ENCODE measurements at regions not wholly inside any gene's neighbourhood (a gene's known extent, or its start where the extent isn't known, plus 50 kb on each side); places are given as distances from the start of the nearest gene placed in this dataset.

DNA sequence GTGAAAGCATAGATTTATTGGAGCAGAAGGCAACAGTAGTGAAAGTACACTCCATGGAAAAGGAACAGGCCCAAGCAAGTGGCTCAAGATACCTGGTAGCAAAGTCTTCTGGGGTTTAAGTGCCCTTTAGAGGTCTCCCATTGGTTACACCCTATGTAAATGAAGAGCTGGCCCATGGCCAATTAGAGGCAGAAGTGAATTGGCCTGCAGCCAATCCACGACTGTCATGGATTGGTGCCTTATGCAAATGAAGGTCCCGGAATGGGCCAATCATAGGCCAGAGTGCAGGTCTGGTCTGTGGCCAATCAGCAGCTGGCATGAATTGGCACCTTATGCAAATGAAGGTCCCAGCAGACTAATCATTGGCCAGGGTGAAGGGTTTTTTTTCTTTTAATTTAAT, 64.2 kb upstream of the PCSK5 start:
- H3K36me3 ChIP-seq (replicated peaks; ENCODE audit: low read depth, low read length), result no peaks in the 10 kb centered on the region
- no peaks in the 10 kb centered on the region for H3K79me2 ChIP-seq (ENCODE audit: low read length)
- no peaks in the 10 kb centered on the region for H4K20me1 ChIP-seq (ENCODE audit: insufficient read depth, low read length)
- no peak for TF ChIP-seq EZH2phosphoT487 (IDR thresholded peaks at IDR 0.05; ENCODE audit: low read depth)
- TF ChIP-seq, protein P1, sequence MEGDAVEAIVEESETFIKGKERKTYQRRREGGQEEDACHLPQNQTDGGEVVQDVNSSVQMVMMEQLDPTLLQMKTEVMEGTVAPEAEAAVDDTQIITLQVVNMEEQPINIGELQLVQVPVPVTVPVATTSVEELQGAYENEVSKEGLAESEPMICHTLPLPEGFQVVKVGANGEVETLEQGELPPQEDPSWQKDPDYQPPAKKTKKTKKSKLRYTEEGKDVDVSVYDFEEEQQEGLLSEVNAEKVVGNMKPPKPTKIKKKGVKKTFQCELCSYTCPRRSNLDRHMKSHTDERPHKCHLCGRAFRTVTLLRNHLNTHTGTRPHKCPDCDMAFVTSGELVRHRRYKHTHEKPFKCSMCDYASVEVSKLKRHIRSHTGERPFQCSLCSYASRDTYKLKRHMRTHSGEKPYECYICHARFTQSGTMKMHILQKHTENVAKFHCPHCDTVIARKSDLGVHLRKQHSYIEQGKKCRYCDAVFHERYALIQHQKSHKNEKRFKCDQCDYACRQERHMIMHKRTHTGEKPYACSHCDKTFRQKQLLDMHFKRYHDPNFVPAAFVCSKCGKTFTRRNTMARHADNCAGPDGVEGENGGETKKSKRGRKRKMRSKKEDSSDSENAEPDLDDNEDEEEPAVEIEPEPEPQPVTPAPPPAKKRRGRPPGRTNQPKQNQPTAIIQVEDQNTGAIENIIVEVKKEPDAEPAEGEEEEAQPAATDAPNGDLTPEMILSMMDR (IDR thresholded peaks at IDR 0.05; ENCODE audit: low read depth, low read length), result no peak
- no peak overlapping the region for H3K4me2 ChIP-seq (ENCODE audit: low read length)
- no peak overlapping the region for H2AFZ ChIP-seq (ENCODE audit: low read depth, low read length)
- no peaks in the 10 kb centered on the region for H3K9me3 ChIP-seq (ENCODE audit: insufficient read depth, low read length)
- no peaks in the 10 kb centered on the region for H3K27me3 ChIP-seq (ENCODE audit: low read depth, low read length)
- H3K9ac ChIP-seq (ENCODE audit: low read length), result no peak overlapping the region
- H3K4me3 ChIP-seq (ENCODE audit: low read length), result no peak overlapping the region
- no peaks in the 10 kb centered on the region for H3K4me1 ChIP-seq (ENCODE audit: low read length)
- H3K27ac ChIP-seq (ENCODE audit: low read length), result no peak overlapping the region

DNA sequence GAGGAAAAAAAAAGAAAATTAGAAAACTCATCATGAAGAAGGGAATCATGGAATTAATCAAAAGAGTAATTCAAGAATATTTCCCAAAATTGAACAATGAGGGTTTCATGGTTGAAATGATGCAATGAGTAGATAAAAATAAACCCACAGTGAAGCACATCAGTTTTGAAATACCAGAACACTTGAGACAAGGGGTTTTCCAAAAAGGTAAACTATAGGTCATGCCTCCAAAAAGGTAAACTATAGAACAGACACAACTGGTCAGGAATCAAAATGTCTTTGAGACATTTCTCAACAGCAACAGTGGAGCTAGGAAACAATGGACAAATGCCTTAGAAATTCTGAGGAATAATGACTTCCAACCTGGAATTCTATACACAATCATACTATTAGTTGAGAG, 60.2 kb upstream of the PCSK5 start:
- H3K9ac ChIP-seq (ENCODE audit: low read length), result no peak overlapping the region
- no peak for TF ChIP-seq EZH2phosphoT487 (IDR thresholded peaks at IDR 0.05; ENCODE audit: low read depth)
- TF ChIP-seq, protein P1 (IDR thresholded peaks at IDR 0.05; ENCODE audit: low read depth, low read length), result no peak
- no peaks in the 10 kb centered on the region for H3K4me1 ChIP-seq (ENCODE audit: low read length)
- no peak overlapping the region for H3K4me2 ChIP-seq (ENCODE audit: low read length)
- no peaks in the 10 kb centered on the region for H4K20me1 ChIP-seq (ENCODE audit: insufficient read depth, low read length)
- no peaks in the 10 kb centered on the region for H3K27me3 ChIP-seq (ENCODE audit: low read depth, low read length)
- no peaks in the 10 kb centered on the region for H3K79me2 ChIP-seq (ENCODE audit: low read length)
- H3K36me3 ChIP-seq (replicated peaks; ENCODE audit: low read depth, low read length), result no peaks in the 10 kb centered on the region
- H3K9me3 ChIP-seq (ENCODE audit: insufficient read depth, low read length), result no peaks in the 10 kb centered on the region
- no peak overlapping the region for H2AFZ ChIP-seq (ENCODE audit: low read depth, low read length)
- no peak overlapping the region for H3K27ac ChIP-seq (ENCODE audit: low read length)
- H3K4me3 ChIP-seq (ENCODE audit: low read length), result no peak overlapping the region

DNA sequence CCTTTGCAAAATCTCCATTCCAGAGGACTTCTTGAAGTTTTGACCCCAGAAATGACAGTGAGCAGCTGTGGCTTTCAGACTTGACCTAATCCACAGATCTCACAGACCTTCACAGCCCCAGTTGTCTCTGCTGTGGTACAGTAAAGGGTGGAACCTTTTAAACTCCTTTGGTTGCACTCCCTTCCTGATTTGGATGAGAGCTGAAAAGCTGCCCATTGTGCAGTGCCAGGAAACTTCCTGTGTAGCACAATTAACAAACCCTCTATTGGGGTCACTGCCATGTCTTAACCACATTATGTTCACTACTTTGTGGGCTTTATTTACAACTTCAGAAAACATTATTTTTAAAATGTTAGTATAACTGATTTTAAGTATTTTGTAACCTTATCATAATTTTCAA, 56.7 kb upstream of the PCSK5 start:
- Histone ChIP-seq H3K9me3 (ENCODE audit: insufficient read depth, low read length) (no peaks in the 10 kb centered on the region), H2AFZ (ENCODE audit: low read depth, low read length) (no peak overlapping the region), H3K36me3 (replicated peaks; ENCODE audit: low read depth, low read length) (no peaks in the 10 kb centered on the region), H3K4me2 (ENCODE audit: low read length) (no peak overlapping the region), H3K27me3 (ENCODE audit: low read depth, low read length) (no peaks in the 10 kb centered on the region), H3K4me1 (ENCODE audit: low read length) (no peaks in the 10 kb centered on the region), H3K9ac (ENCODE audit: low read length) (no peak overlapping the region), H3K4me3 (ENCODE audit: low read length) (no peak overlapping the region), H3K27ac (ENCODE audit: low read length) (no peak overlapping the region), H4K20me1 (ENCODE audit: insufficient read depth, low read length) (no peaks in the 10 kb centered on the region), H3K79me2 (ENCODE audit: low read length) (no peaks in the 10 kb centered on the region)
- TF ChIP-seq, protein P1 (IDR thresholded peaks at IDR 0.05; ENCODE audit: low read depth, low read length), result no peak
- TF ChIP-seq EZH2phosphoT487 (IDR thresholded peaks at IDR 0.05; ENCODE audit: low read depth), result no peak

DNA sequence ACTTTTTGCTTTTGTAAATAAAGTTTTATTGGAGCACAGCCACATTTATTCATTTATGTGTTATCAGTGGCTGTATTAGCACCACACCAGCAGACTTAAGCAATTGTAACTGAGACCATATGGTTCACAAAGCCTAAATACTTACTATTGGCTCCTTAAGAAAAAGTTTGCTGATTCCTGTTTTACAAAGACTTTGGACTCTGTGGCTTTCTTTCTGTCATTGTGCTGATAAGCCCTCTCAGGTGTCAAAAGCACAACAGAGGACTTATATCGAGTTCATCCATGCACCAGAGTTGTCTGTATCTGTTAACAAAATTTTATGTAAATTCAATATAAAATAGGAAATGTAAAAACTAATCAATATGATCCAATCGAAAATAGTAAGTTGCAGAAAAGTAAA, 55.6 kb upstream of the PCSK5 start:
- H3K79me2 ChIP-seq (ENCODE audit: low read length), result no peaks in the 10 kb centered on the region
- no peaks in the 10 kb centered on the region for H3K27me3 ChIP-seq (ENCODE audit: low read depth, low read length)
- H3K36me3 ChIP-seq (replicated peaks; ENCODE audit: low read depth, low read length), result no peaks in the 10 kb centered on the region
- H4K20me1 ChIP-seq (ENCODE audit: insufficient read depth, low read length), result no peaks in the 10 kb centered on the region
- H3K9ac ChIP-seq (ENCODE audit: low read length), result no peak overlapping the region
- no peak overlapping the region for H3K4me2 ChIP-seq (ENCODE audit: low read length)
- H3K27ac ChIP-seq (ENCODE audit: low read length), result no peak overlapping the region
- no peak overlapping the region for H3K4me3 ChIP-seq (ENCODE audit: low read length)
- no peaks in the 10 kb centered on the region for H3K4me1 ChIP-seq (ENCODE audit: low read length)
- no peaks in the 10 kb centered on the region for H3K9me3 ChIP-seq (ENCODE audit: insufficient read depth, low read length)
- TF ChIP-seq, protein P1 (IDR thresholded peaks at IDR 0.05; ENCODE audit: low read depth, low read length), result no peak
- TF ChIP-seq EZH2phosphoT487 (IDR thresholded peaks at IDR 0.05; ENCODE audit: low read depth), result no peak
- no peak overlapping the region for H2AFZ ChIP-seq (ENCODE audit: low read depth, low read length)

Data from OCI-LY3 (cell line).